Activated CD4-positive, alpha-beta T cell treated with anti-CD3 and anti-CD28 coated beads, Interleukin-2, amount 50 U/mL, for 24 hours (primary cell): ENCODE measurements at regions not wholly inside any gene's neighbourhood (a gene's known extent, or its start where the extent isn't known, plus 50 kb on each side); places are given as distances from the start of the nearest gene placed in this dataset.
"Not testable (repeated sequence)": the region's sequence is repeated elsewhere in the genome, so short reads cannot be mapped to it uniquely, and the experiment has no call there.

ENCODE experiments used
- DNase-seq, 2 donors: peaks; one replicate each; pipeline ENCODE4 v3.0.0-alpha.2; 2020; ENCODE audit warnings: low read depth in 1 of 2, low spot score in 1 of 2

GRCh38 chr7:36064676-36065075 lies 88.4 kb upstream of the EEPD1 start:
- no peak for DNase-seq

- DNase-seq = not testable (repeated sequence)
Observed at GRCh38 chr7:36065563-36066342, 87.3 kb upstream of the EEPD1 start.

GRCh38 chr7:36066343-36066664 lies 86.8 kb upstream of the EEPD1 start:
- no peak for DNase-seq

- no peak for DNase-seq
Observed at GRCh38 chr7:36070230-36070629, 82.8 kb upstream of the EEPD1 start.

- no peak for DNase-seq
Observed at GRCh38 chr7:36071605-36072004, 81.4 kb upstream of the EEPD1 start.

GRCh38 chr7:36072620-36073019 lies 80.4 kb upstream of the EEPD1 start:
- no peak for DNase-seq

GRCh38 chr7:36075561-36075960 lies 77.5 kb upstream of the EEPD1 start:
- no peak for DNase-seq

GRCh38 chr7:36076074-36076473 lies 77.0 kb upstream of the EEPD1 start:
- DNase-seq = no peak

- no peak for DNase-seq
Observed at GRCh38 chr7:36078816-36079360, 74.2 kb upstream of the EEPD1 start.

- no peak for DNase-seq
Observed at GRCh38 chr7:36079446-36080025, 73.5 kb upstream of the EEPD1 start.

- DNase-seq = no peak
Observed at GRCh38 chr7:36080843-36081242, 72.2 kb upstream of the EEPD1 start.

- no peak for DNase-seq
Observed at GRCh38 chr7:36082216-36082615, 70.8 kb upstream of the EEPD1 start.

GRCh38 chr7:36082910-36083309 lies 70.1 kb upstream of the EEPD1 start:
- DNase-seq = no peak

GRCh38 chr7:36083626-36084380 lies 69.3 kb upstream of the EEPD1 start:
- no peak for DNase-seq

GRCh38 chr7:36084485-36085091 lies 68.5 kb upstream of the EEPD1 start:
- DNase-seq = no peak

- DNase-seq = no peak
Observed at GRCh38 chr7:36085096-36085495, 68.0 kb upstream of the EEPD1 start.

GRCh38 chr7:36086571-36086970 lies 66.5 kb upstream of the EEPD1 start:
- no peak for DNase-seq

GRCh38 chr7:36088553-36088952 lies 64.5 kb upstream of the EEPD1 start:
- DNase-seq = no peak

- no peak for DNase-seq
Observed at GRCh38 chr7:36088966-36089365, 64.1 kb upstream of the EEPD1 start.

- no peak for DNase-seq
Observed at GRCh38 chr7:36090976-36091873, 61.8 kb upstream of the EEPD1 start.

- DNase-seq = no peak
Observed at GRCh38 chr7:36091874-36092176, 61.2 kb upstream of the EEPD1 start.
